OCI-LY7 (cell line): ENCODE measurements at regions not wholly inside any gene's neighbourhood (a gene's known extent, or its start where the extent isn't known, plus 50 kb on each side); places are given as distances from the start of the nearest gene placed in this dataset.
"Not testable (repeated sequence)": the region's sequence is repeated elsewhere in the genome, so short reads cannot be mapped to it uniquely, and the experiment has no call there.

Experiments
- BruUV-seq: library from RNA; stranded (reverse); fragments of 400-500 nt; replicated peaks from 2 replicates; lab custom pipeline; 2021; lab: Mats Ljungman, UMichigan
- CTCF ChIA-PET: fragments of 300-600 bp; sonication (Branson Sonifier 250); formaldehyde crosslinking; loops from one replicate; lab custom pipeline; 2022; ENCODE audit warnings: antibody characterized with exemption; ENCODE audit not compliant: unreplicated experiment; lab: Charles Lee
- POLR2A ChIA-PET: fragments of 300-600 bp; sonication (Branson Sonifier 250); formaldehyde crosslinking; loops from one replicate; lab custom pipeline; 2022; ENCODE audit warnings: antibody characterized with exemption; lab: Charles Lee
- DNase-seq: peaks from one replicate; pipeline ENCODE4 v3.0.0-alpha.2; 2015; ENCODE audit warnings: low spot score
- H2AFZ ChIP-seq: fragments of 200-600 bp; sonication (generic), shearing (Covaris generic); 2 replicates; pipeline ENCODE4 v1.6.1; 2014; ENCODE audit warnings: mild to moderate bottlenecking, antibody characterized with exemption, low read length, moderate library complexity
- H3K27ac ChIP-seq: fragments of 200-600 bp; sonication (generic); 2 replicates; pipeline ENCODE4 v1.5.1; 2014; ENCODE audit warnings: mixed run types, low read depth, mild to moderate bottlenecking, moderate library complexity, low read length, inconsistent platforms; ENCODE audit not compliant: poor library complexity, severe bottlenecking
- H3K36me3 ChIP-seq: fragments of 200-600 bp; sonication (generic); 2 replicates; pipeline ENCODE4 v1.6.1; 2014; ENCODE audit warnings: mild to moderate bottlenecking, antibody characterized with exemption, low read length, moderate library complexity, mixed read lengths; ENCODE audit not compliant: insufficient read depth
- H3K4me1 ChIP-seq: fragments of 200-600 bp; sonication (generic); 2 replicates; pipeline ENCODE4 v1.5.1; 2014; ENCODE audit warnings: mild to moderate bottlenecking, low read length; ENCODE audit not compliant: insufficient read depth, poor library complexity, severe bottlenecking
- H3K4me2 ChIP-seq: fragments of 200-600 bp; sonication (generic); 2 replicates; pipeline ENCODE4 v1.6.1; 2014; ENCODE audit warnings: mild to moderate bottlenecking, low read length
- H3K4me3 ChIP-seq: fragments of 200-600 bp; sonication (generic); 2 replicates; pipeline ENCODE4 v1.5.1; 2014; ENCODE audit warnings: mild to moderate bottlenecking, low read depth, low read length; ENCODE audit not compliant: poor library complexity, severe bottlenecking
- H3K79me2 ChIP-seq: fragments of 200-600 bp; sonication (generic); 2 replicates; pipeline ENCODE4 v1.6.1; 2016; ENCODE audit warnings: low read depth, mild to moderate bottlenecking, low read length, moderate library complexity, mixed read lengths; ENCODE audit not compliant: insufficient read depth
- H3K9me2 ChIP-seq: fragments of 200-600 bp; sonication (generic); 2 replicates; pipeline ENCODE4 v1.6.1; 2016; ENCODE audit warnings: mild to moderate bottlenecking, low read length, mixed read lengths; ENCODE audit not compliant: insufficient read depth
- H3K9me3 ChIP-seq: fragments of 200-600 bp; sonication (generic); 2 replicates; pipeline ENCODE4 v1.6.1; 2014; ENCODE audit warnings: mild to moderate bottlenecking, mixed run types, low read length, mixed read lengths
- H4K20me1 ChIP-seq: fragments of 200-600 bp; sonication (generic); 2 replicates; pipeline ENCODE4 v1.6.1; 2014; ENCODE audit warnings: mild to moderate bottlenecking, antibody characterized with exemption, low read length, moderate library complexity, mixed read lengths; ENCODE audit not compliant: insufficient read depth
- EZH2phosphoT487 ChIP-seq: fragments of 200-600 bp; sonication (generic); IDR thresholded peaks from 2 replicates; pipeline ENCODE4 v1.6.1; 2018; ENCODE audit warnings: low read depth, borderline replicate concordance, mild to moderate bottlenecking, mixed run types, antibody characterized with exemption, low read length, moderate library complexity, mixed read lengths
- intact Hi-C: fragments of 100-400 bp; cut with micrococcal nuclease; formaldehyde crosslinking; loops from one replicate; pipeline ENCODE4 v1.10.0; 2022; ENCODE audit not compliant: unreplicated experiment
- TF ChIP-seq, protein P1 (sequence below): fragments of 200-600 bp; sonication (generic); conservative IDR thresholded peaks from 2 replicates; pipeline ENCODE4 v1.5.1; 2014; ENCODE audit warnings: mild to moderate bottlenecking, antibody characterized with exemption, low read length, moderate library complexity, mixed read lengths

DNA sequence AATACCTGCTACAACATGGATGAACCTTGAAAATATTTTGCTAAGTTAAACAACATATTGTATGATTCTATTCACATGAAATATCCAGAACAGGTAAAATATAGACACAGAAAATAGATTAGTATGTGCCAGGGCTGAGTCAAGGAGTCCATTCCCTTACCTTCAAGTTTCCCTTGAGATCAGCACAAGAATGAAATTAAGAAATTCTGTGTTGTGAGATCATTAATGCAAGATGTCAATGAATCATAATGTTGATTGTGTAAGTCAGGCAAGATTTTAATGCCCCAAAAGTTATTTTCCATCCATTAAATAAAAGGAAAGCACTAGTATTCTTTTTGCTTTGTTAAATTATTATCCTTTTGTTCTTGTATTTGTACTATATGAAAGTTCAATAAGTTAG lies 139.4 kb downstream of the MRPL39 start:
- no peaks in the 10 kb centered on the region for H3K9me2 ChIP-seq
- H3K4me3 ChIP-seq = no peak overlapping the region
- H4K20me1 ChIP-seq = no peaks in the 10 kb centered on the region
- H3K9me3 ChIP-seq = no peaks in the 10 kb centered on the region
- POLR2A ChIA-PET = interaction anchor here (1.9 kb wide), 1 partner anchor 12 kb away, joined by 9 read pairs; no protein-coding TSS in a partner anchor
- CTCF ChIA-PET = no interaction called here
- no peak for DNase-seq
- no peaks in the 10 kb centered on the region for H3K36me3 ChIP-seq
- H3K79me2 ChIP-seq = no peaks in the 10 kb centered on the region
- BruUV-seq = no TSS peak
- intact Hi-C loops = no loop called here
- H3K27ac ChIP-seq = no peak overlapping the region
- H3K4me1 ChIP-seq = no peaks in the 10 kb centered on the region
- H2AFZ ChIP-seq = no peak overlapping the region
- H3K4me2 ChIP-seq = no peak overlapping the region
- TF ChIP-seq, protein P1, sequence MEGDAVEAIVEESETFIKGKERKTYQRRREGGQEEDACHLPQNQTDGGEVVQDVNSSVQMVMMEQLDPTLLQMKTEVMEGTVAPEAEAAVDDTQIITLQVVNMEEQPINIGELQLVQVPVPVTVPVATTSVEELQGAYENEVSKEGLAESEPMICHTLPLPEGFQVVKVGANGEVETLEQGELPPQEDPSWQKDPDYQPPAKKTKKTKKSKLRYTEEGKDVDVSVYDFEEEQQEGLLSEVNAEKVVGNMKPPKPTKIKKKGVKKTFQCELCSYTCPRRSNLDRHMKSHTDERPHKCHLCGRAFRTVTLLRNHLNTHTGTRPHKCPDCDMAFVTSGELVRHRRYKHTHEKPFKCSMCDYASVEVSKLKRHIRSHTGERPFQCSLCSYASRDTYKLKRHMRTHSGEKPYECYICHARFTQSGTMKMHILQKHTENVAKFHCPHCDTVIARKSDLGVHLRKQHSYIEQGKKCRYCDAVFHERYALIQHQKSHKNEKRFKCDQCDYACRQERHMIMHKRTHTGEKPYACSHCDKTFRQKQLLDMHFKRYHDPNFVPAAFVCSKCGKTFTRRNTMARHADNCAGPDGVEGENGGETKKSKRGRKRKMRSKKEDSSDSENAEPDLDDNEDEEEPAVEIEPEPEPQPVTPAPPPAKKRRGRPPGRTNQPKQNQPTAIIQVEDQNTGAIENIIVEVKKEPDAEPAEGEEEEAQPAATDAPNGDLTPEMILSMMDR = no peak
- no peak for TF ChIP-seq EZH2phosphoT487

DNA sequence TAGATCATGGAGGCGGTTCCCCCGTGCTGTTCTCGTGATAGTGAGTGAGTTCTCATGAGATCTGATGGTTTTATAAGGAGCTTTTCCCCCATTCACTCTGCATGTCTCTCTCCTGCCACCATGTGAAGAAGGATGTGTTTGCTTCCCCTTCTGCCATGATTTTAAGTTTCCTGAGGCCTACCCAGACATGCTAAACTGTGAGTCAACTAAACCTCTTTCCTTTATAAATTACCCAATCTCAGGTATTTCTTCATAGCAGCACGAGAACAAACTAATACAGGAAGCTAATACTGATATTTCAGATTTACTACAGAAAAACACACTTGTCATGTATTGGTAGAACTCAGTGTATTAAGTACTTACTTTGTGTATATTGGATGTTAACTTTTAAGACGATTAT lies 140.2 kb downstream of the MRPL39 start:
- POLR2A ChIA-PET, BruUV-seq, H4K20me1 ChIP-seq: not testable (repeated sequence)

DNA sequence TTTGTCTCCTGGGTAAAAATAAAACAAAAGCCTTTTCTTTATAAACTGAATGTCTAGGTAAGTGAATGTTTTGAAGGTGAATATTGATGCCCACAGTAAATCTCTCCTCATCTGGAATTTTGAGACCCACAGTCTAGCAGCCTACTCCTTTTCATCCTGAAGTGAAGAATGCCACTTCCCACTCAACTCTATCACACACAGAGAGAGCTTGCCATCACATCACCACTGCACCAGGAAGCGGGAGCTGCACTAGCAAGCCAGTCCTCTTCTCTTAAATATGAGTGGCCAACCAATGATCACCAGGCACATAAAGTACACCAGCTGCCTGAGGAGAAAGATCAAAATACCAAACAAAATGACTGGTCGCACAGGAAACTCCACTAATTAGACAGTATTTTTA lies 140.8 kb downstream of the MRPL39 start:
- H3K4me2 ChIP-seq = no peak overlapping the region
- intact Hi-C loops = no loop called here
- no peaks in the 10 kb centered on the region for H3K9me2 ChIP-seq
- H3K36me3 ChIP-seq = no peaks in the 10 kb centered on the region
- H3K4me1 ChIP-seq = no peaks in the 10 kb centered on the region
- POLR2A ChIA-PET = no interaction called here
- TF ChIP-seq EZH2phosphoT487 = no peak
- TF ChIP-seq, protein P1 = no peak
- no peaks in the 10 kb centered on the region for H3K79me2 ChIP-seq
- no peak overlapping the region for H3K4me3 ChIP-seq
- no TSS peak for BruUV-seq
- CTCF ChIA-PET = no interaction called here
- no peaks in the 10 kb centered on the region for H3K9me3 ChIP-seq
- no peak for DNase-seq
- no peak overlapping the region for H2AFZ ChIP-seq
- no peak overlapping the region for H3K27ac ChIP-seq
- H4K20me1 ChIP-seq = no peaks in the 10 kb centered on the region

More for the DNA sequence above, 140.2 kb downstream of the MRPL39 start:
- H3K4me3 ChIP-seq, intact Hi-C loops, H3K27ac ChIP-seq, DNase-seq, H3K79me2 ChIP-seq, H2AFZ ChIP-seq, H3K4me2 ChIP-seq, CTCF ChIA-PET, H3K4me1 ChIP-seq, H3K9me3 ChIP-seq, H3K9me2 ChIP-seq, H3K36me3 ChIP-seq: not testable (repeated sequence)
